GM13976 (cell line): ENCODE measurements at regions not wholly inside any gene's neighbourhood (a gene's known extent, or its start where the extent isn't known, plus 50 kb on each side); places are given as distances from the start of the nearest gene placed in this dataset.

Source experiments
- DNase-seq: peaks from one replicate; pipeline ENCODE4 v3.0.0; 2012; ENCODE audit warnings: low spot score
- in situ Hi-C: fragments of 300-500 bp; cut with MboI; formaldehyde crosslinking; loops from one replicate; pipeline ENCODE4 v1.12.0; 2022; ENCODE audit warnings: low sequenced_read_pairs, mixed read lengths, inconsistent platforms; ENCODE audit not compliant: unreplicated experiment
- TF ChIP-seq, protein P1 (sequence below): IDR thresholded peaks from 2 replicates; pipeline ENCODE4 v1.5.1; 2012; ENCODE audit warnings: borderline replicate concordance, mild to moderate bottlenecking; ENCODE audit not compliant: insufficient read depth; ENCODE audit errors: extremely low read depth, missing control alignments, control extremely low read depth

- in situ Hi-C loops = no loop called here
- DNase-seq = no peak
- TF ChIP-seq, protein P1, sequence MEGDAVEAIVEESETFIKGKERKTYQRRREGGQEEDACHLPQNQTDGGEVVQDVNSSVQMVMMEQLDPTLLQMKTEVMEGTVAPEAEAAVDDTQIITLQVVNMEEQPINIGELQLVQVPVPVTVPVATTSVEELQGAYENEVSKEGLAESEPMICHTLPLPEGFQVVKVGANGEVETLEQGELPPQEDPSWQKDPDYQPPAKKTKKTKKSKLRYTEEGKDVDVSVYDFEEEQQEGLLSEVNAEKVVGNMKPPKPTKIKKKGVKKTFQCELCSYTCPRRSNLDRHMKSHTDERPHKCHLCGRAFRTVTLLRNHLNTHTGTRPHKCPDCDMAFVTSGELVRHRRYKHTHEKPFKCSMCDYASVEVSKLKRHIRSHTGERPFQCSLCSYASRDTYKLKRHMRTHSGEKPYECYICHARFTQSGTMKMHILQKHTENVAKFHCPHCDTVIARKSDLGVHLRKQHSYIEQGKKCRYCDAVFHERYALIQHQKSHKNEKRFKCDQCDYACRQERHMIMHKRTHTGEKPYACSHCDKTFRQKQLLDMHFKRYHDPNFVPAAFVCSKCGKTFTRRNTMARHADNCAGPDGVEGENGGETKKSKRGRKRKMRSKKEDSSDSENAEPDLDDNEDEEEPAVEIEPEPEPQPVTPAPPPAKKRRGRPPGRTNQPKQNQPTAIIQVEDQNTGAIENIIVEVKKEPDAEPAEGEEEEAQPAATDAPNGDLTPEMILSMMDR = no peak
These were observed 793.1 kb upstream of the AUTS2 start for GRCh38 chr7:68805159-68805558.

GRCh38 chr7:68807666-68808065, 790.6 kb upstream of the AUTS2 start:
- in situ Hi-C loops = no loop called here
- DNase-seq = no peak
- TF ChIP-seq, protein P1 = no peak

GRCh38 chr7:68813551-68814080, 784.7 kb upstream of the AUTS2 start:
- no peak for DNase-seq
- TF ChIP-seq, protein P1 = no peak
- in situ Hi-C loops = no loop called here

DNA sequence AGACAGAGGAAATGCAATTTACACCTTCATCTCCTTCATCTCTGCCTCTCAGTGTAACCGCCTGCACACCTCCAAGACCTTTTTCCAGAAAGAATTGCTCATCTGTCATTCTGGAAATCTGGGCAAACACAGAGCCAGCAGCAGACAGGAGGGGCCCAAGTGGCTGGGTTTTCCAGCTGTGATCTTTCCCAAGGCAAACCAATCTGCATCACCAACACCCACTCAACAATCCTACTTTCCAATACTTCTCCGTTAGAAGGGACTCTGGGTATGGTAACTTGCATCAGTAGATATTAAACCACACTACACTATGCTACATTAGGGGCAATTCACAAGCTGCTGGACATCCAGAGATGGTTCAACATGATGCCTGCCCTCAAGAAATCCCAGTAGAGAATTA, 781.8 kb upstream of the AUTS2 start:
- in situ Hi-C loops = no loop called here
- no peak for DNase-seq
- TF ChIP-seq, protein P1 = no peak

GRCh38 chr7:68820321-68820720, 778.0 kb upstream of the AUTS2 start:
- in situ Hi-C loops = no loop called here
- DNase-seq = no peak
- TF ChIP-seq, protein P1 = no peak

DNA sequence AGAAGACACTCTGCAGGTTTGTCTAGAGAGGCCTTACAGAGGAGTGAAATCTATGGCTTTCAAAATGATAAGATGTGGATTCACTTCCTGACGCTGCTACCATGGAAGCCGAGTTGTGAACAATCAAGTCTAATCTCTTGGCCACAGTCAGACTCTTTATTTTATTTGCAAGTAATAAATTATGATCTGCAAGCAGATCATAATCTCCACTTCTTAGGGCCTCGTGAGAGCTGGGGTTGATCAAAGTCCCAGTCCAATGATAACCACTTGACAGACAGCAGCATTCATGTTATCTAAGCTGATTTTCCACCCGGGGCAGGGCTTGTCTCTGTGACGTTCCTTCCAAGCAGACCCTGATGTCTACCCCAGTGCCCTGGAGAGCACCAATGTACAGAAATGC, 776.4 kb upstream of the AUTS2 start:
- in situ Hi-C loops = no loop called here
- DNase-seq = no peak
- TF ChIP-seq, protein P1 = no peak

GRCh38 chr7:68823996-68824780, 774.1 kb upstream of the AUTS2 start:
- TF ChIP-seq, protein P1 = no peak
- in situ Hi-C loops = no loop called here
- DNase-seq = no peak
